DND-41 (cell line): ENCODE measurements at regions not wholly inside any gene's neighbourhood (a gene's known extent, or its start where the extent isn't known, plus 50 kb on each side); places are given as distances from the start of the nearest gene placed in this dataset.

Experiments used
- EZH2 ChIP-seq: IDR thresholded peaks from 3 replicates; pipeline ENCODE4 v1.6.1; 2012; ENCODE audit warnings: borderline replicate concordance, low read depth, mild to moderate bottlenecking, moderate library complexity, low read length, inconsistent platforms; ENCODE audit not compliant: severe bottlenecking
- TF ChIP-seq, protein P1 (sequence below): IDR thresholded peaks from 2 replicates; pipeline ENCODE4 v1.5.1; 2012; ENCODE audit warnings: borderline replicate concordance, low read length, moderate library complexity, mild to moderate bottlenecking; ENCODE audit not compliant: poor library complexity, severe bottlenecking; ENCODE audit errors: extremely low read depth

DNA sequence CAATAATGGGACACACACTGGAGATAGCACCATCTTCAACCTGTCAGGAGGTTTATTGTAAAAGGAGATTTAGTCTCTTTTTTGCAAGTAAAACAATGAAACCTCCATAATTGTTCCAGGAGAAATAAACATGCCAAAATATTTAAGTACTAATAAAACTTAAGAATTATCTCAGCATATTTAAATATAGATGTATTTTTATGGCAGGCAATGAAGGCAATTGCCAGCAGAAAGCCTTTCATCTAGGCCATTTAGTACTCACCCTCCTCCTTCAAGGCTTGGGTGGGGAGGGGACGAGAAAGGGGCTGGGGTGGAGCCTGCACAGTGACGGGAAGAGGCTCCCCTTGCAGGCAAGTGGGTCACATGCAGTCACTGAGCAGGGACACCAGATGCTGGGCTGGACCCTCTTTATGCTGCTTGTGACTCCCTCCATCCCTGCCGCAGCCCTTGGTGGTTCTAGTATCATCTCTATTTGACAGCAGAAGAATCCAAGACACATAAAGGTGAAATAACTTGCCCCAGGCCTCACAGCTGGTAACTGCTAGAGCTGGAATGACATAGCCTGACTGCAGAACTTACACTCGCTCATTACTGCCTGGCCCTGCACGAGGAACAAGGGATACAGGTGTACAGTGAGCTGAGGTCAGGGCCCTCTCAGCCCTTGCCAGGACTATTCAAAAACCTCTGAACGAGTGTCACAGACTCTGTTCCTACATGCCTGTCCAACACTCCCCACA is 449.5 kb upstream of the ZMIZ1 start:
- TF ChIP-seq, protein P1, sequence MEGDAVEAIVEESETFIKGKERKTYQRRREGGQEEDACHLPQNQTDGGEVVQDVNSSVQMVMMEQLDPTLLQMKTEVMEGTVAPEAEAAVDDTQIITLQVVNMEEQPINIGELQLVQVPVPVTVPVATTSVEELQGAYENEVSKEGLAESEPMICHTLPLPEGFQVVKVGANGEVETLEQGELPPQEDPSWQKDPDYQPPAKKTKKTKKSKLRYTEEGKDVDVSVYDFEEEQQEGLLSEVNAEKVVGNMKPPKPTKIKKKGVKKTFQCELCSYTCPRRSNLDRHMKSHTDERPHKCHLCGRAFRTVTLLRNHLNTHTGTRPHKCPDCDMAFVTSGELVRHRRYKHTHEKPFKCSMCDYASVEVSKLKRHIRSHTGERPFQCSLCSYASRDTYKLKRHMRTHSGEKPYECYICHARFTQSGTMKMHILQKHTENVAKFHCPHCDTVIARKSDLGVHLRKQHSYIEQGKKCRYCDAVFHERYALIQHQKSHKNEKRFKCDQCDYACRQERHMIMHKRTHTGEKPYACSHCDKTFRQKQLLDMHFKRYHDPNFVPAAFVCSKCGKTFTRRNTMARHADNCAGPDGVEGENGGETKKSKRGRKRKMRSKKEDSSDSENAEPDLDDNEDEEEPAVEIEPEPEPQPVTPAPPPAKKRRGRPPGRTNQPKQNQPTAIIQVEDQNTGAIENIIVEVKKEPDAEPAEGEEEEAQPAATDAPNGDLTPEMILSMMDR = no peak
- no peak for TF ChIP-seq EZH2
